ENCODE measurements at regions not wholly inside any gene's neighbourhood (a gene's known extent, or its start where the extent isn't known, plus 50 kb on each side); places are given as distances from the start of the nearest gene placed in this dataset.
"Not testable (repeated sequence)": the region's sequence is repeated elsewhere in the genome, so short reads cannot be mapped to it uniquely, and the experiment has no call there.

- Histone ChIP-seq H3K4me1 (replicated peaks) (no peaks in the 10 kb centered on the region), H3K9me3 (no peaks in the 10 kb centered on the region), H3K27ac (no peak overlapping the region), H3K27me3 (replicated peaks; ENCODE audit: insufficient read depth) (no peaks in the 10 kb centered on the region), H3K36me3 (no peaks in the 10 kb centered on the region), H3K4me3 (no peak overlapping the region)
- 96% methylated on average over 5 of the region's 5 CpGs for WGBS
- intact Hi-C loops (cut with DNase I) = no loop called here
- DNase-seq (ENCODE audit: low spot score) = no peak
- TF ChIP-seq POLR2A (IDR thresholded peaks at IDR 0.05) (no peak), POLR2AphosphoS5 (IDR thresholded peaks at IDR 0.05) (no peak)
Measured at GRCh38 chr5:44150075-44150723, 239.0 kb downstream of the FGF10 start.

GRCh38 chr5:44117947-44118346 is 271.3 kb downstream of the FGF10 start:
- intact Hi-C loops (cut with DNase I); H3K36me3 ChIP-seq; H3K27me3 ChIP-seq (replicated peaks; ENCODE audit: insufficient read depth); H3K4me1 ChIP-seq (replicated peaks); H3K27ac ChIP-seq; H3K9me3 ChIP-seq; H3K4me3 ChIP-seq; DNase-seq (ENCODE audit: low spot score): not testable (repeated sequence)
- 57% methylated on average over 3 of the region's 3 CpGs for WGBS

GRCh38 chr5:44108232-44108631 is 281.0 kb downstream of the FGF10 start:
- H3K27ac ChIP-seq; intact Hi-C loops (cut with DNase I); H3K36me3 ChIP-seq; H3K9me3 ChIP-seq; DNase-seq (ENCODE audit: low spot score); H3K27me3 ChIP-seq (replicated peaks; ENCODE audit: insufficient read depth); H3K4me3 ChIP-seq; H3K4me1 ChIP-seq (replicated peaks): not testable (repeated sequence)
- WGBS = 50% methylated on average over 5 of the region's 5 CpGs

- Histone ChIP-seq H3K36me3 (no peaks in the 10 kb centered on the region), H3K4me3 (no peak overlapping the region), H3K27ac (no peak overlapping the region), H3K4me1 (replicated peaks) (no peaks in the 10 kb centered on the region), H3K9me3 (no peaks in the 10 kb centered on the region), H3K27me3 (replicated peaks; ENCODE audit: insufficient read depth) (no peaks in the 10 kb centered on the region)
- DNase-seq (ENCODE audit: low spot score) = no peak
- intact Hi-C loops (cut with DNase I) = no loop called here
- TF ChIP-seq POLR2AphosphoS5 (IDR thresholded peaks at IDR 0.05) (no peak), POLR2A (IDR thresholded peaks at IDR 0.05) (no peak), CTCF (IDR thresholded peaks at IDR 0.05) (no peak)
- WGBS = 89% methylated on average over 2 of the region's 2 CpGs
Measured at GRCh38 chr5:44099643-44100042, 289.6 kb downstream of the FGF10 start.

GRCh38 chr5:44089424-44090144 is 299.6 kb downstream of the FGF10 start:
- 38% methylated on average over 1 of the region's 1 CpG for WGBS
- no peak for DNase-seq (ENCODE audit: low spot score)

GRCh38 chr5:44085083-44085482 is 304.1 kb downstream of the FGF10 start:
- Histone ChIP-seq H3K9me3 (no peaks in the 10 kb centered on the region), H3K27ac (no peak overlapping the region), H3K4me1 (replicated peaks) (no peaks in the 10 kb centered on the region), H3K36me3 (no peaks in the 10 kb centered on the region), H3K27me3 (replicated peaks; ENCODE audit: insufficient read depth) (no peaks in the 10 kb centered on the region), H3K4me3 (no peak overlapping the region)
- intact Hi-C loops (cut with DNase I) = no loop called here
- no peak for DNase-seq (ENCODE audit: low spot score)
- TF ChIP-seq CTCF (IDR thresholded peaks at IDR 0.05) = no peak
- no peak for TF ChIP-seq POLR2AphosphoS5 (IDR thresholded peaks at IDR 0.05)
- no peak for TF ChIP-seq POLR2A (IDR thresholded peaks at IDR 0.05)

More at GRCh38 chr5:44089424-44090144, 299.6 kb downstream of the FGF10 start:
- Histone ChIP-seq H3K4me1 (replicated peaks) (no peaks in the 10 kb centered on the region), H3K27me3 (replicated peaks; ENCODE audit: insufficient read depth) (no peaks in the 10 kb centered on the region), H3K36me3 (no peaks in the 10 kb centered on the region), H3K9me3 (no peaks in the 10 kb centered on the region), H3K4me3 (no peak overlapping the region), H3K27ac (no peak overlapping the region)
- TF ChIP-seq POLR2A (IDR thresholded peaks at IDR 0.05) (no peak), POLR2AphosphoS5 (IDR thresholded peaks at IDR 0.05) (no peak), CTCF (IDR thresholded peaks at IDR 0.05) (no peak)
- intact Hi-C loops (cut with DNase I) = no loop called here

- H3K9me3 ChIP-seq; H3K27me3 ChIP-seq (replicated peaks; ENCODE audit: insufficient read depth); intact Hi-C loops (cut with DNase I); H3K4me1 ChIP-seq (replicated peaks); H3K36me3 ChIP-seq; DNase-seq (ENCODE audit: low spot score); H3K4me3 ChIP-seq; H3K27ac ChIP-seq: not testable (repeated sequence)
- WGBS = 96% methylated on average over 21 of the region's 21 CpGs
Measured at GRCh38 chr5:44074547-44074946, 314.7 kb downstream of the FGF10 start.
